ENCODE measurements at regions not wholly inside any gene's neighbourhood (a gene's known extent, or its start where the extent isn't known, plus 50 kb on each side); places are given as distances from the start of the nearest gene placed in this dataset.
"Not testable (repeated sequence)": the region's sequence is repeated elsewhere in the genome, so short reads cannot be mapped to it uniquely, and the experiment has no call there.

DNA sequence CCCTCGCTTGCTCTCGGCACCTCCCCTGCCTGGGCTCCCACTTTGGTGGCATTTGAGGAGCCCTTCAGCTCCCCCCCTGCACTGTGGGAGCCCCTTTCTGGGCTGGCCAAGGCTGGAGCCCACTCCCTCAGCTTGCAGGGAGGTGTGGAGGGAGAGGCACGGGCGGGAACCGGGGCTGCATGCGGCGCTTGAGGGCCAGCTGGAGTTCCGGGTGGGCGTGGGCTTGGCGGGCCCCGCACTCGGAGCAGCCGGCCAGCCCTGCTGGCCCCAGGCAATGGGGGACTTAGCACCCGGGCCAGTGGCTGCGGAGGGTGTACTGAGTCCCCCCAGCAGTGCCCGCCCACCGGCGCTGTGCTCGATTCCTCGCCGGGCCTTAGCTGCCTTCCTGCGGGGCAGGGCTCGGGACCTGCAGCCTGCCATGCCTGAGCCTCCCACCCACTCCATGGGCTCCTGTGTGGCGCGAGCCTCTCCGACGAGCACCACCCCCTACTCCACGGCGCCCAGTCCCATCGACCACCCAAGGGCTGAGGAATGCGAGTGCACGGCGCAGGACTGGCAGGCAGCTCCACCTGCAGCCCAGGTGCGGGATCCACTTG is 730.0 kb upstream of the SEMA6A start:
- not testable (repeated sequence) for TF ChIP-seq GABPA (IDR thresholded peaks at IDR 0.05; ENCODE audit: low read depth); NR2C1 (IDR thresholded peaks at IDR 0.05)
- TF ChIP-seq, protein P1, sequence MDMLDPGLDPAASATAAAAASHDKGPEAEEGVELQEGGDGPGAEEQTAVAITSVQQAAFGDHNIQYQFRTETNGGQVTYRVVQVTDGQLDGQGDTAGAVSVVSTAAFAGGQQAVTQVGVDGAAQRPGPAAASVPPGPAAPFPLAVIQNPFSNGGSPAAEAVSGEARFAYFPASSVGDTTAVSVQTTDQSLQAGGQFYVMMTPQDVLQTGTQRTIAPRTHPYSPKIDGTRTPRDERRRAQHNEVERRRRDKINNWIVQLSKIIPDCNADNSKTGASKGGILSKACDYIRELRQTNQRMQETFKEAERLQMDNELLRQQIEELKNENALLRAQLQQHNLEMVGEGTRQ (IDR thresholded peaks at IDR 0.05; ENCODE audit: borderline replicate concordance, low read depth, low read length): not testable (repeated sequence)
- TF ChIP-seq, protein P2, sequence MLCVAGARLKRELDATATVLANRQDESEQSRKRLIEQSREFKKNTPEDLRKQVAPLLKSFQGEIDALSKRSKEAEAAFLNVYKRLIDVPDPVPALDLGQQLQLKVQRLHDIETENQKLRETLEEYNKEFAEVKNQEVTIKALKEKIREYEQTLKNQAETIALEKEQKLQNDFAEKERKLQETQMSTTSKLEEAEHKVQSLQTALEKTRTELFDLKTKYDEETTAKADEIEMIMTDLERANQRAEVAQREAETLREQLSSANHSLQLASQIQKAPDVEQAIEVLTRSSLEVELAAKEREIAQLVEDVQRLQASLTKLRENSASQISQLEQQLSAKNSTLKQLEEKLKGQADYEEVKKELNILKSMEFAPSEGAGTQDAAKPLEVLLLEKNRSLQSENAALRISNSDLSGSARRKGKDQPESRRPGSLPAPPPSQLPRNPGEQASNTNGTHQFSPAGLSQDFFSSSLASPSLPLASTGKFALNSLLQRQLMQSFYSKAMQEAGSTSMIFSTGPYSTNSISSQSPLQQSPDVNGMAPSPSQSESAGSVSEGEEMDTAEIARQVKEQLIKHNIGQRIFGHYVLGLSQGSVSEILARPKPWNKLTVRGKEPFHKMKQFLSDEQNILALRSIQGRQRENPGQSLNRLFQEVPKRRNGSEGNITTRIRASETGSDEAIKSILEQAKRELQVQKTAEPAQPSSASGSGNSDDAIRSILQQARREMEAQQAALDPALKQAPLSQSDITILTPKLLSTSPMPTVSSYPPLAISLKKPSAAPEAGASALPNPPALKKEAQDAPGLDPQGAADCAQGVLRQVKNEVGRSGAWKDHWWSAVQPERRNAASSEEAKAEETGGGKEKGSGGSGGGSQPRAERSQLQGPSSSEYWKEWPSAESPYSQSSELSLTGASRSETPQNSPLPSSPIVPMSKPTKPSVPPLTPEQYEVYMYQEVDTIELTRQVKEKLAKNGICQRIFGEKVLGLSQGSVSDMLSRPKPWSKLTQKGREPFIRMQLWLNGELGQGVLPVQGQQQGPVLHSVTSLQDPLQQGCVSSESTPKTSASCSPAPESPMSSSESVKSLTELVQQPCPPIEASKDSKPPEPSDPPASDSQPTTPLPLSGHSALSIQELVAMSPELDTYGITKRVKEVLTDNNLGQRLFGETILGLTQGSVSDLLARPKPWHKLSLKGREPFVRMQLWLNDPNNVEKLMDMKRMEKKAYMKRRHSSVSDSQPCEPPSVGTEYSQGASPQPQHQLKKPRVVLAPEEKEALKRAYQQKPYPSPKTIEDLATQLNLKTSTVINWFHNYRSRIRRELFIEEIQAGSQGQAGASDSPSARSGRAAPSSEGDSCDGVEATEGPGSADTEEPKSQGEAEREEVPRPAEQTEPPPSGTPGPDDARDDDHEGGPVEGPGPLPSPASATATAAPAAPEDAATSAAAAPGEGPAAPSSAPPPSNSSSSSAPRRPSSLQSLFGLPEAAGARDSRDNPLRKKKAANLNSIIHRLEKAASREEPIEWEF (IDR thresholded peaks at IDR 0.05; ENCODE audit: insufficient replicate concordance, low read depth, low read length): not testable (repeated sequence)
- TF ChIP-seq, protein P3, sequence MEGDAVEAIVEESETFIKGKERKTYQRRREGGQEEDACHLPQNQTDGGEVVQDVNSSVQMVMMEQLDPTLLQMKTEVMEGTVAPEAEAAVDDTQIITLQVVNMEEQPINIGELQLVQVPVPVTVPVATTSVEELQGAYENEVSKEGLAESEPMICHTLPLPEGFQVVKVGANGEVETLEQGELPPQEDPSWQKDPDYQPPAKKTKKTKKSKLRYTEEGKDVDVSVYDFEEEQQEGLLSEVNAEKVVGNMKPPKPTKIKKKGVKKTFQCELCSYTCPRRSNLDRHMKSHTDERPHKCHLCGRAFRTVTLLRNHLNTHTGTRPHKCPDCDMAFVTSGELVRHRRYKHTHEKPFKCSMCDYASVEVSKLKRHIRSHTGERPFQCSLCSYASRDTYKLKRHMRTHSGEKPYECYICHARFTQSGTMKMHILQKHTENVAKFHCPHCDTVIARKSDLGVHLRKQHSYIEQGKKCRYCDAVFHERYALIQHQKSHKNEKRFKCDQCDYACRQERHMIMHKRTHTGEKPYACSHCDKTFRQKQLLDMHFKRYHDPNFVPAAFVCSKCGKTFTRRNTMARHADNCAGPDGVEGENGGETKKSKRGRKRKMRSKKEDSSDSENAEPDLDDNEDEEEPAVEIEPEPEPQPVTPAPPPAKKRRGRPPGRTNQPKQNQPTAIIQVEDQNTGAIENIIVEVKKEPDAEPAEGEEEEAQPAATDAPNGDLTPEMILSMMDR (IDR thresholded peaks at IDR 0.05 in 2 of 3, conservative IDR thresholded peaks at IDR 0.05 in 1 of 3; ENCODE audit: control insufficient read depth in 2 of 3, extremely low read depth in 1 of 3, insufficient read depth in 1 of 3, low read depth in 3 of 3, low read length in 3 of 3): not testable (repeated sequence)

Data from GM12878 (cell line).